ENCODE measurements at regions not wholly inside any gene's neighbourhood (a gene's known extent, or its start where the extent isn't known, plus 50 kb on each side); places are given as distances from the start of the nearest gene placed in this dataset.
"Not testable (repeated sequence)": the region's sequence is repeated elsewhere in the genome, so short reads cannot be mapped to it uniquely, and the experiment has no call there.

- Histone ChIP-seq H3K36me3 (no peaks in the 10 kb centered on the region), H3K4me1 (ENCODE audit: insufficient read depth) (peaks cover 2% of the 10 kb centered on the region), H3K27me3 (no peaks in the 10 kb centered on the region), H3K27ac (no peak overlapping the region), H3K4me3 (no peak overlapping the region), H3K9me3 (no peaks in the 10 kb centered on the region)
- WGBS, 3 donors: 95 to 97% (median 96%) methylated on average over 7 of the region's 7 CpGs
- no peak for DNase-seq
- TF ChIP-seq EP300 (IDR thresholded peaks at IDR 0.05) (no peak), POLR2A (IDR thresholded peaks at IDR 0.05) (no peak)
- TF ChIP-seq, protein P1, sequence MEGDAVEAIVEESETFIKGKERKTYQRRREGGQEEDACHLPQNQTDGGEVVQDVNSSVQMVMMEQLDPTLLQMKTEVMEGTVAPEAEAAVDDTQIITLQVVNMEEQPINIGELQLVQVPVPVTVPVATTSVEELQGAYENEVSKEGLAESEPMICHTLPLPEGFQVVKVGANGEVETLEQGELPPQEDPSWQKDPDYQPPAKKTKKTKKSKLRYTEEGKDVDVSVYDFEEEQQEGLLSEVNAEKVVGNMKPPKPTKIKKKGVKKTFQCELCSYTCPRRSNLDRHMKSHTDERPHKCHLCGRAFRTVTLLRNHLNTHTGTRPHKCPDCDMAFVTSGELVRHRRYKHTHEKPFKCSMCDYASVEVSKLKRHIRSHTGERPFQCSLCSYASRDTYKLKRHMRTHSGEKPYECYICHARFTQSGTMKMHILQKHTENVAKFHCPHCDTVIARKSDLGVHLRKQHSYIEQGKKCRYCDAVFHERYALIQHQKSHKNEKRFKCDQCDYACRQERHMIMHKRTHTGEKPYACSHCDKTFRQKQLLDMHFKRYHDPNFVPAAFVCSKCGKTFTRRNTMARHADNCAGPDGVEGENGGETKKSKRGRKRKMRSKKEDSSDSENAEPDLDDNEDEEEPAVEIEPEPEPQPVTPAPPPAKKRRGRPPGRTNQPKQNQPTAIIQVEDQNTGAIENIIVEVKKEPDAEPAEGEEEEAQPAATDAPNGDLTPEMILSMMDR (IDR thresholded peaks at IDR 0.05): no peak
- intact Hi-C loops (cut with DNase I): no loop called here
These were observed 119.0 kb upstream of the DMRT1 start for GRCh38 chr9:722388-722980.

DNA sequence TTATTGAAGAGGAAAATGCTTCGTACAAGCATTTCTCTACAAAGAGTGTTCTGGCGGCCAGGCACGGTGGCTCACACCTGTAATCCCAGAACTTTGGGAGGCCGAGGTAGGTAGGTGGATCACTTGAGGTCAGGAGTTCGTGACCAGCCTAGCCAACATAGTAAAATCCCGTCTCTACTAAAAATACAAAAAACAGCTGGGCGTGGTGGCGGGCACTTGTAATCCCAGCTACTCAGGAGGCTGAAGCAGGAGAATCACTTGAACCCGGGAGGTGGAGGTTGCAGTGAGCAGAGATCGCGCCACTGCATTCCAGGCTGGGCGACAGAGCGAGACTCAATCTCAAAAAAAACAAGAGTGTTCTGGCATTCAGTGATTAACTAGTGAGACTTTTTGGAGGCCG is 117.0 kb upstream of the DMRT1 start:
- H3K27ac ChIP-seq: not testable (repeated sequence)

DNA sequence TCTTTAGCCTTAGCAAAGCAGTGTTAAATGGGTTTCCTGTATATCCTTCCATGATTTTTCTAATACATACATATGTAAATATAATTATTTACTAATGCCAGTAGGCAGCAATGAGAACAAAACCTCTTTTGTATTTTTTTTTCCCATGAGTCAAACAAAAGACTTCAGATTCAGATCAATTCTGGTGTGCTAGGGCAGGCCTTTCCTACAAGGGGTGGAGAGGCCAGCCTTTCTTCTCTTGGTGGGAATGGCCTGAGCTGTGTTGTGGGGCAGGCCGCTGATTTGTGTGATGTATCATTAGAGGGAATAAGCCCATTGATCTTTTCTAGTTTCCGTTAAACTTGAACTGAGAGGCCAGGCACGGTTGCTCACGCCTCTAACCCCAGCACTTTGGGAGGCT is 115.5 kb upstream of the DMRT1 start:
- intact Hi-C loops (cut with DNase I): no loop called here
- Histone ChIP-seq H3K27me3 (no peaks in the 10 kb centered on the region), H3K4me3 (no peak overlapping the region), H3K27ac (no peak overlapping the region), H3K4me1 (ENCODE audit: insufficient read depth) (peaks cover 2% of the 10 kb centered on the region), H3K36me3 (no peaks in the 10 kb centered on the region), H3K9me3 (no peaks in the 10 kb centered on the region)
- TF ChIP-seq EP300 (IDR thresholded peaks at IDR 0.05) (no peak), POLR2A (IDR thresholded peaks at IDR 0.05) (no peak)
- TF ChIP-seq, protein P1 (IDR thresholded peaks at IDR 0.05): no peak
- 96 to 97% (median 97%) methylated on average over 4 of the region's 4 CpGs for WGBS, 3 donors
- DNase-seq: no peak

More for the DNA sequence above, 117.0 kb upstream of the DMRT1 start:
- H3K4me1 ChIP-seq (ENCODE audit: insufficient read depth); H3K9me3 ChIP-seq; H3K4me3 ChIP-seq; DNase-seq; H3K36me3 ChIP-seq; intact Hi-C loops (cut with DNase I); H3K27me3 ChIP-seq: not testable (repeated sequence)
- WGBS, 3 donors: 89 to 93% (median 92%) methylated on average over 14 of the region's 14 CpGs

DNA sequence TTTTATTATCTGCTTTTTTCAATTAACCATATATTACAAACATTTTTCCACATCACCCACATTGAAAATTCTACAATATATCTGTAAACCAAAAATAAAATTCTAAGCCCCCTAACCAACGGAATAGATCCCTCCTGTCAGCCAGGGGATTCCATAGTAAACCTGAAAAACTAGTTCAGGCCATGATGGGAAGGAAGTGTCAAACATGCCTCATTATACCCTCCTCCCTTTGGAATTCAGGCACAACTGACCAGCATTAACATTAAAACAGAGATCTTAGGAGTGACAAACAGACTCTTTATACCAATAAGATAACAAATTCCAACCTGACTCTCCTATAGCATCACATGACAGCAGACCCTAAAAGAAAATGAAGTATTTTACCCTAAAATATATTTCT is 113.7 kb upstream of the DMRT1 start:
- TF ChIP-seq POLR2A (IDR thresholded peaks at IDR 0.05): no peak
- TF ChIP-seq, protein P1 (IDR thresholded peaks at IDR 0.05): no peak
- TF ChIP-seq EP300 (IDR thresholded peaks at IDR 0.05): no peak
- no peak for DNase-seq
- intact Hi-C loops (cut with DNase I): no loop called here
- peaks cover 2% of the 10 kb centered on the region for H3K4me1 ChIP-seq (ENCODE audit: insufficient read depth)
- H3K9me3 ChIP-seq: no peaks in the 10 kb centered on the region
- WGBS, 3 donors: 68 to 79% (median 76%) methylated on average over 1 of the region's 1 CpG
- no peaks in the 10 kb centered on the region for H3K36me3 ChIP-seq
- no peak overlapping the region for H3K4me3 ChIP-seq
- H3K27ac ChIP-seq: no peak overlapping the region
- H3K27me3 ChIP-seq: no peaks in the 10 kb centered on the region

- Histone ChIP-seq H3K27ac (no peak overlapping the region), H3K36me3 (no peaks in the 10 kb centered on the region), H3K4me3 (no peak overlapping the region), H3K4me1 (ENCODE audit: insufficient read depth) (no peaks in the 10 kb centered on the region), H3K27me3 (no peaks in the 10 kb centered on the region), H3K9me3 (no peaks in the 10 kb centered on the region)
- no peak for DNase-seq
- intact Hi-C loops (cut with DNase I): no loop called here
- no peak for TF ChIP-seq POLR2A (IDR thresholded peaks at IDR 0.05)
- no peak for TF ChIP-seq EP300 (IDR thresholded peaks at IDR 0.05)
- TF ChIP-seq, protein P1 (IDR thresholded peaks at IDR 0.05): no peak
- WGBS, 3 donors: 89 to 98% (median 97%) methylated on average over 2 of the region's 2 CpGs
These were observed 113.0 kb upstream of the DMRT1 start for GRCh38 chr9:728535-728934.
